H1 (cell line): ENCODE measurements at regions not wholly inside any gene's neighbourhood (a gene's known extent, or its start where the extent isn't known, plus 50 kb on each side); places are given as distances from the start of the nearest gene placed in this dataset.
"Not testable (repeated sequence)": the region's sequence is repeated elsewhere in the genome, so short reads cannot be mapped to it uniquely, and the experiment has no call there.

ENCODE experiments used
- CTCF ChIA-PET: fragments of 300-600 bp; sonication (Branson Sonifier 250); formaldehyde crosslinking; loops from one replicate; lab custom pipeline; 2021; ENCODE audit not compliant: partially characterized antibody; lab: Charles Lee
- POLR2A ChIA-PET: fragments of 300-600 bp; sonication (Branson Sonifier 250); formaldehyde crosslinking; loops from one replicate; lab custom pipeline; 2021; ENCODE audit warnings: inconsistent platforms; ENCODE audit not compliant: partially characterized antibody; lab: Charles Lee
- DNase-seq, 2 experiments: peaks; one replicate each; pipeline versions ENCODE4 v3.0.0 to v3.0.0-alpha.2; 2010 to 2022; ENCODE audit warnings: low spot score in 2 of 2, low read depth in 1 of 2, mixed read lengths in 1 of 2
- FAIRE-seq: peaks from 2 replicates; lab custom pipeline; 2011; peaks lifted over from hg19 to GRCh38; lab: Jason Lieb, UNC
- H2AFZ ChIP-seq: 2 replicates; pipeline ENCODE4 v1.8.1; 2012; ENCODE audit warnings: low read length, inconsistent platforms
- H2AK5ac ChIP-seq: 2 replicates; pipeline ENCODE4 v1.6.1; 2013; ENCODE audit warnings: low read depth, low read length
- H2BK120ac ChIP-seq: replicated peaks from 2 replicates; pipeline ENCODE3; 2013; ENCODE audit warnings: low read depth, low read length, inconsistent platforms
- H2BK12ac ChIP-seq: 2 replicates; pipeline ENCODE4 v1.6.1; 2013; ENCODE audit warnings: low read depth, low read length
- H2BK15ac ChIP-seq: 2 replicates; pipeline ENCODE4 v1.6.1; 2013; ENCODE audit warnings: low read length
- H2BK20ac ChIP-seq: 2 replicates; pipeline ENCODE4 v1.6.1; 2013; ENCODE audit warnings: low read length
- H2BK5ac ChIP-seq: 2 replicates; pipeline ENCODE4 v1.6.1; 2013; ENCODE audit warnings: low read depth, low read length
- H3K14ac ChIP-seq: 2 replicates; pipeline ENCODE4 v1.6.1; 2013; ENCODE audit warnings: inconsistent platforms; ENCODE audit not compliant: insufficient read length
- H3K18ac ChIP-seq: 2 replicates; pipeline ENCODE4 v1.6.1; 2013; ENCODE audit warnings: low read length; ENCODE audit errors: extremely low read depth
- H3K23ac ChIP-seq: 2 replicates; pipeline ENCODE4 v1.6.1; 2013; ENCODE audit warnings: inconsistent platforms; ENCODE audit not compliant: insufficient read length
- H3K23me2 ChIP-seq: 2 replicates; pipeline ENCODE4 v1.6.1; 2013; ENCODE audit warnings: low read depth, low read length
- H3K27ac ChIP-seq: 2 replicates; pipeline ENCODE4 v1.6.1; 2011; ENCODE audit warnings: low read depth, low read length, inconsistent platforms
- H3K27me3 ChIP-seq, 4 experiments: replicated peaks in 1 of 4; 1 replicate in 1 of 4; 2 replicates in 3 of 4; pipeline versions ENCODE4 v1.6.1 to v1.8.1; 2011 to 2013; ENCODE audit warnings: low read length in 3 of 4, mild to moderate bottlenecking in 3 of 4, inconsistent platforms in 2 of 4, mixed read lengths in 2 of 4, moderate library complexity in 1 of 4; ENCODE audit not compliant: control insufficient read depth in 3 of 4, insufficient read depth in 3 of 4; ENCODE audit errors: extremely low read depth in 1 of 4
- H3K36me3 ChIP-seq, 4 experiments: 2 replicates each; pipeline versions ENCODE4 v1.6.1 to v1.8.1; 2011 to 2013; ENCODE audit warnings: mild to moderate bottlenecking in 4 of 4, low read length in 3 of 4, moderate library complexity in 2 of 4, control low read depth in 1 of 4, inconsistent platforms in 1 of 4; ENCODE audit not compliant: insufficient read depth in 4 of 4, control insufficient read depth in 2 of 4
- H3K4ac ChIP-seq: replicated peaks from 2 replicates; pipeline ENCODE3; 2013; ENCODE audit warnings: low read length, low read depth, mixed read lengths, inconsistent platforms; ENCODE audit not compliant: insufficient read length
- H3K4me1 ChIP-seq, 4 experiments: replicated peaks in 1 of 4; 1 replicate in 1 of 4; 2 replicates in 3 of 4; pipeline versions ENCODE4 v1.6.1 to v1.8.1; 2011 to 2013; ENCODE audit warnings: low read length in 3 of 4, inconsistent platforms in 2 of 4, mixed read lengths in 1 of 4; ENCODE audit not compliant: insufficient read depth in 4 of 4, control insufficient read depth in 3 of 4
- H3K4me2 ChIP-seq, 2 experiments: 2 replicates each; pipeline versions ENCODE4 v1.6.1 to v1.8.1; 2011 to 2013; ENCODE audit warnings: low read depth in 2 of 2, low read length in 2 of 2, control low read depth in 1 of 2, inconsistent platforms in 1 of 2, mild to moderate bottlenecking in 1 of 2; ENCODE audit not compliant: insufficient read depth in 1 of 2
- H3K4me3 ChIP-seq, 4 experiments: fragments of 200-600, 300-600 bp in 1 of 4; sonication (generic), shearing (Covaris generic), sonication (Bioruptor Twin) in 1 of 4; 2 replicates each; pipeline versions ENCODE4 v1.5.1 to v1.8.1; 2011 to 2016; ENCODE audit warnings: low read length in 4 of 4, low read depth in 3 of 4, control low read depth in 2 of 4, inconsistent platforms in 2 of 4, mild to moderate bottlenecking in 2 of 4, mixed read lengths in 1 of 4, moderate library complexity in 1 of 4; ENCODE audit not compliant: insufficient read depth in 2 of 4; ENCODE audit errors: extremely low read depth in 1 of 4
- H3K56ac ChIP-seq: replicated peaks from 2 replicates; pipeline ENCODE3; 2013; ENCODE audit warnings: low read depth, mild to moderate bottlenecking, mixed read lengths, low read length, inconsistent platforms; ENCODE audit not compliant: insufficient read length
- H3K79me1 ChIP-seq: 2 replicates; pipeline ENCODE4 v1.6.1; 2013; ENCODE audit warnings: low read depth, low read length, control low read depth
- H3K79me2 ChIP-seq, 2 experiments: 2 replicates each; pipeline versions ENCODE4 v1.6.1 to v1.8.1; 2012 to 2013; ENCODE audit warnings: low read length in 2 of 2, mild to moderate bottlenecking in 2 of 2, inconsistent platforms in 1 of 2; ENCODE audit not compliant: insufficient read depth in 2 of 2, control insufficient read depth in 1 of 2
- H3K9ac ChIP-seq, 4 experiments: replicated peaks in 1 of 4; 1 replicate in 1 of 4; 2 replicates in 3 of 4; pipeline versions ENCODE4 v1.6.1 to v1.8.1; 2011 to 2013; ENCODE audit warnings: low read depth in 3 of 4, low read length in 3 of 4, control low read depth in 2 of 4, mild to moderate bottlenecking in 2 of 4, moderate library complexity in 2 of 4, inconsistent platforms in 1 of 4; ENCODE audit errors: extremely low read depth in 1 of 4
- H3K9me3 ChIP-seq, 2 experiments: 2 replicates each; pipeline versions ENCODE4 v1.6.1 to v1.8.1; 2012 to 2013; ENCODE audit warnings: mild to moderate bottlenecking in 2 of 2, moderate library complexity in 2 of 2, control low read depth in 1 of 2, inconsistent platforms in 1 of 2, low read depth in 1 of 2, low read length in 1 of 2, mixed read lengths in 1 of 2; ENCODE audit not compliant: insufficient read depth in 2 of 2
- H4K20me1 ChIP-seq, 2 experiments: replicated peaks in 1 of 2; 2 replicates each; pipeline versions ENCODE3 to v1.8.1; 2011 to 2013; ENCODE audit warnings: inconsistent platforms in 2 of 2, low read length in 2 of 2, mild to moderate bottlenecking in 1 of 2; ENCODE audit not compliant: insufficient read depth in 2 of 2, control insufficient read depth in 1 of 2
- H4K5ac ChIP-seq: 2 replicates; pipeline ENCODE4 v1.6.1; 2013; ENCODE audit warnings: low read length, low read depth, mixed read lengths, inconsistent platforms; ENCODE audit not compliant: insufficient read length
- H4K8ac ChIP-seq: 2 replicates; pipeline ENCODE4 v1.8.0; 2013; ENCODE audit warnings: mild to moderate bottlenecking, moderate library complexity, low read length, inconsistent platforms; ENCODE audit not compliant: insufficient read depth; ENCODE audit errors: extremely low read depth
- H4K91ac ChIP-seq: replicated peaks from 2 replicates; pipeline ENCODE3; 2013; ENCODE audit warnings: low read length, mixed read lengths, inconsistent platforms; ENCODE audit not compliant: insufficient read length
- HDAC6 ChIP-seq: IDR thresholded peaks from one replicate; pipeline ENCODE4 v1.7.1; 2012; ENCODE audit warnings: low read depth, mild to moderate bottlenecking, inconsistent platforms, low read length, moderate library complexity
- WGBS, 2 experiments: shearing (Covaris generic) in 1 of 2; methylation state at CpG; one replicate each; pipeline versions ENCODE4 v1.1.6 to v1.1.7; 2013 to 2015; ENCODE audit warnings: low lambda C conversion rate in 2 of 2, mixed read lengths in 2 of 2, inconsistent platforms in 1 of 2, low coverage in 1 of 2, missing lambda C conversion rate in 1 of 2; ENCODE audit not compliant: insufficient replicate concordance in 2 of 2, insufficient coverage in 1 of 2, insufficient read length in 1 of 2; ENCODE audit errors: extremely low coverage in 1 of 2, missing lambda C conversion rate in 1 of 2; 5-methylcytosine and 5-hydroxymethylcytosine counted together

DNA sequence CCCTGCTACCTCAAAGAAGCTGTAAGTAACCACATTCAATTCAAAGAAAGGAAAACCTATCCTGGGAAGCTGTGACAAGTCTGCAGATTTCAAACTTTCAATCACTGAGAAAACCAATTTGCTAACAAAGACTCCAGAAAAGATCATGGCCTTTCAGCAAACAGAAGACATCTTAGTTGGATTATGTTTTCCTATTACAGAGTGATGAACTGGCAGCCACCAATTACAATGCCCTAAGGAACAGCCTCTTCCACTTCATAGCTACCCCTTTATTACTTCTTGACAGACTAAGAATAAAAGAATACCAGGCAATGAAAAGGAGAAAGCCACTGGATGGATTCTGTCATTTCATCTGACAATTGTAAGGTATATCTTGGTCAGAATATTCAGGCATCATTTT is 128.2 kb upstream of the RASEF start (continued):
- no peak for TF ChIP-seq HDAC6

GRCh38 chr9:83189026-83189425 is 126.1 kb upstream of the RASEF start:
- H3K23me2 ChIP-seq, H3K4me2 ChIP-seq, H2BK120ac ChIP-seq, H3K9ac ChIP-seq, H3K56ac ChIP-seq, H2BK5ac ChIP-seq, H2AK5ac ChIP-seq, H3K23ac ChIP-seq, POLR2A ChIA-PET, CTCF ChIA-PET, H3K27ac ChIP-seq, H3K79me2 ChIP-seq, H4K8ac ChIP-seq, H2BK15ac ChIP-seq, H4K20me1 ChIP-seq, DNase-seq, H3K36me3 ChIP-seq, FAIRE-seq, H3K14ac ChIP-seq, H3K18ac ChIP-seq, H3K4me3 ChIP-seq, H3K9me3 ChIP-seq, H3K79me1 ChIP-seq, H3K4ac ChIP-seq, H2AFZ ChIP-seq, H4K91ac ChIP-seq, H4K5ac ChIP-seq, H2BK12ac ChIP-seq, H2BK20ac ChIP-seq, H3K27me3 ChIP-seq: not testable (repeated sequence)
- WGBS, 2 experiments: 93% methylated on average over 3 of the region's 4 CpGs; no CpG with 5 or more reads in 1 of the 2 experiments
- peaks cover 1 to 12% (median 5%) of the 10 kb centered on the region in 4 experiments; a peak in 5 of 7 replicates for H3K4me1 ChIP-seq
